ENCODE measurements at regions not wholly inside any gene's neighbourhood (a gene's known extent, or its start where the extent isn't known, plus 50 kb on each side); places are given as distances from the start of the nearest gene placed in this dataset.

DNA sequence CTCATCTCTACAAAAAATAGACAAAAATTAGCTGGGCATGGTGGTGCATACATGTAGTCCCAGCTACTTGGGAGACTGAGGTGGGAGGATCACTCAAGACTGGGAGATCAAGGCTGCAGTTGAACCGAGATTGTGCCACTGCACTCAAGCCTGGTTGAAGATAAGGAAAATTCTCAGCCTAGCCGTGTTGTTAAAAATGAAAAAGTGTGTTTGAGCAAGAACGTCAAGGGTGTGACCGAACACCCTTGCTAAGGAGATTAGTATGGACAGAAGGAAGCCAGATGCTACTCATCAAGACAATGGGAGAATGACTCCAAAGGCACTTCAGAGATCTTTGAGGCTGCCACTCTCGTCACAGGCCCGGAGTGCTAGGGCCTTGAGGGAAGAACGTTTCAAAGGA lies 70.0 kb upstream of the NDUFV2 start:
- TF ChIP-seq, protein P1, sequence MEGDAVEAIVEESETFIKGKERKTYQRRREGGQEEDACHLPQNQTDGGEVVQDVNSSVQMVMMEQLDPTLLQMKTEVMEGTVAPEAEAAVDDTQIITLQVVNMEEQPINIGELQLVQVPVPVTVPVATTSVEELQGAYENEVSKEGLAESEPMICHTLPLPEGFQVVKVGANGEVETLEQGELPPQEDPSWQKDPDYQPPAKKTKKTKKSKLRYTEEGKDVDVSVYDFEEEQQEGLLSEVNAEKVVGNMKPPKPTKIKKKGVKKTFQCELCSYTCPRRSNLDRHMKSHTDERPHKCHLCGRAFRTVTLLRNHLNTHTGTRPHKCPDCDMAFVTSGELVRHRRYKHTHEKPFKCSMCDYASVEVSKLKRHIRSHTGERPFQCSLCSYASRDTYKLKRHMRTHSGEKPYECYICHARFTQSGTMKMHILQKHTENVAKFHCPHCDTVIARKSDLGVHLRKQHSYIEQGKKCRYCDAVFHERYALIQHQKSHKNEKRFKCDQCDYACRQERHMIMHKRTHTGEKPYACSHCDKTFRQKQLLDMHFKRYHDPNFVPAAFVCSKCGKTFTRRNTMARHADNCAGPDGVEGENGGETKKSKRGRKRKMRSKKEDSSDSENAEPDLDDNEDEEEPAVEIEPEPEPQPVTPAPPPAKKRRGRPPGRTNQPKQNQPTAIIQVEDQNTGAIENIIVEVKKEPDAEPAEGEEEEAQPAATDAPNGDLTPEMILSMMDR (IDR thresholded peaks at IDR 0.05; ENCODE audit: poor library complexity) = no peak
- TF ChIP-seq EZH2 (IDR thresholded peaks at IDR 0.05; ENCODE audit: borderline replicate concordance) = no peak
- TF ChIP-seq EZH2phosphoT487 (IDR thresholded peaks at IDR 0.05; ENCODE audit: low read depth, severe bottlenecking, unreplicated experiment) = no peak

DNA sequence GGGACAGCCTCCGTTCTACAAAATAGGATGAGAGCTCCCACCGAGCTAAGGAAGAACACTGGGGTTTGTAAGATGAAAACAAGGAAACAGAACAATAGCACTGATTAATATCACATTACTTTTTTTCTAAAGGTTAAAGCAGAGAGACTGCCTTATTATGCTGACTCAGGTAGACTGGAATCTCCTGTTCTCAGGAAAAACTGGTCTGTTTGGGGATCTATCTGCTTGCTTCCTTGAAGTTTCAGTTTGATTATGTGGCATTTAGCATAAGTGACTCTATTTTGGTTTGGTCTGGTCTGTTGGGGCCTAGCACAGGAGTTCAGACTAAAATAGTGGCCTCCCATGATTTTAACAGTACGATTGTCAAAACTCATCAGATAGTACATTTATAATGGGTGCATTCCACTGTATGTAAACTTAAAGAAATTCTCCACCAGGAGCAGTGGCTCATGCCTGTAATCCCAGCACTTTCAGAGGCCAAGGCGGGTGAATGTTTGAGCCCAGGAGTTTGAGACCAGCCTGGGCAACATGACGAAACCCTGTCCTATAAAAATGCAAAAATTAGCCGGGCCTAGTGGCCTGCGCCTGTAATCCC lies 64.1 kb upstream of the NDUFV2 start:
- no peak for DNase-seq (ENCODE audit: low spot score)
- no peaks in the 10 kb centered on the region for H3K79me2 ChIP-seq
- no peaks in the 10 kb centered on the region for H3K9me3 ChIP-seq (ENCODE audit: low read depth)
- 60% methylated on average over 7 of the region's 7 CpGs for WGBS (ENCODE audit: low lambda C conversion rate, missing lambda C conversion rate)
- H2AFZ ChIP-seq = peak overlapping the region; percentile 21
- no peaks in the 10 kb centered on the region for H4K20me1 ChIP-seq (ENCODE audit: insufficient read depth, poor library complexity, severe bottlenecking)
- no peaks in the 10 kb centered on the region for H3K9me2 ChIP-seq (replicated peaks; ENCODE audit: insufficient read depth)
- TF ChIP-seq EZH2phosphoT487 (IDR thresholded peaks at IDR 0.05; ENCODE audit: low read depth, severe bottlenecking, unreplicated experiment) (no peak), EZH2 (IDR thresholded peaks at IDR 0.05; ENCODE audit: borderline replicate concordance) (no peak)
- TF ChIP-seq, protein P1 (IDR thresholded peaks at IDR 0.05; ENCODE audit: poor library complexity) = no peak
- no peak overlapping the region for H3K4me3 ChIP-seq
- peak overlapping the region; percentile 66 for H3K27ac ChIP-seq
- H3K4me1 ChIP-seq (ENCODE audit: insufficient read depth) = peaks cover 20% of the 10 kb centered on the region
- no peaks in the 10 kb centered on the region for H3K27me3 ChIP-seq
- H3K36me3 ChIP-seq (replicated peaks; ENCODE audit: insufficient read depth, low read depth) = peaks cover 3% of the 10 kb centered on the region
- peak overlapping the region; percentile 4 for H3K4me2 ChIP-seq

More for the DNA sequence above, 70.0 kb upstream of the NDUFV2 start:
- no peaks in the 10 kb centered on the region for H4K20me1 ChIP-seq (ENCODE audit: insufficient read depth, poor library complexity, severe bottlenecking)
- H3K9me3 ChIP-seq (ENCODE audit: low read depth) = no peaks in the 10 kb centered on the region
- peaks cover 3% of the 10 kb centered on the region for H3K36me3 ChIP-seq (replicated peaks; ENCODE audit: insufficient read depth, low read depth)
- no peak overlapping the region for H2AFZ ChIP-seq
- no peaks in the 10 kb centered on the region for H3K9me2 ChIP-seq (replicated peaks; ENCODE audit: insufficient read depth)
- no peaks in the 10 kb centered on the region for H3K79me2 ChIP-seq
- H3K4me2 ChIP-seq = no peak overlapping the region
- H3K27ac ChIP-seq = no peak overlapping the region
- no peaks in the 10 kb centered on the region for H3K4me1 ChIP-seq (ENCODE audit: insufficient read depth)
- no peak overlapping the region for H3K4me3 ChIP-seq
- 78% methylated on average over 7 of the region's 7 CpGs for WGBS (ENCODE audit: low lambda C conversion rate, missing lambda C conversion rate)
- no peaks in the 10 kb centered on the region for H3K27me3 ChIP-seq
- no peak for DNase-seq (ENCODE audit: low spot score)

DNA sequence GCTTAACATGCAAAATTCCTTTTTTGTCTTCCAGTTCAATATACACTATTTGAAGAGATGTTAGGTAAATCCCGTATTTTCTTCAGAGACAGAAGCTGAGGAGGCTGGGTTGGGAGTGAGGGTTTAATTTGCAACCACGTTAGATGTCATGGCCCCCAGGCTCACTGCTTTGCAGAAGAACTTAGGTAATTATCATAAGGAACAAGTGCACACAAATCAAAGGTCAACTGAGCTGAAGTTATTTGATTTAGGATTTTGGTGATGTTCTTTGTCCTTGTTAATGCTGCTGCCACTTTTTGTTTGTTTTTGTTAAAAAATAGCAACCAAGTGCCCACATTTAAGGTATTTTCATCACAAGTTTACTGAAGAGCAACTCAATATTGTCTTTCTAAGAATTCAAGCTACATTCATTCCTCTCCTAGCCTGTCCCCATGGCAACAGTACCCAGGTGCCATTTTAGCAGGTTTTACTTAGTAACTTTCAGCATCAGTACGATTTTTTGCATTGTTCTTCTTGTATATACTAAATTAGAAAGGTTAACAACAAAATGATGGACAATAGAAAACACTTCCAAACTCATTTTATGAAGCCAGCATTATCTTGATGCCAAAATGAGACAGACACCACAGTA lies 62.9 kb upstream of the NDUFV2 start:
- peaks cover under 1% of the 10 kb centered on the region for H3K36me3 ChIP-seq (replicated peaks; ENCODE audit: insufficient read depth, low read depth)
- WGBS (ENCODE audit: low lambda C conversion rate, missing lambda C conversion rate) = 51% methylated on average over 3 of the region's 3 CpGs
- peak overlapping the region; percentile 30 for H3K4me2 ChIP-seq
- no peaks in the 10 kb centered on the region for H3K9me2 ChIP-seq (replicated peaks; ENCODE audit: insufficient read depth)
- no peaks in the 10 kb centered on the region for H3K9me3 ChIP-seq (ENCODE audit: low read depth)
- no peaks in the 10 kb centered on the region for H3K79me2 ChIP-seq
- no peak overlapping the region for H2AFZ ChIP-seq
- TF ChIP-seq EZH2phosphoT487 (IDR thresholded peaks at IDR 0.05; ENCODE audit: low read depth, severe bottlenecking, unreplicated experiment) (no peak), EZH2 (IDR thresholded peaks at IDR 0.05; ENCODE audit: borderline replicate concordance) (no peak)
- TF ChIP-seq, protein P1 (IDR thresholded peaks at IDR 0.05; ENCODE audit: poor library complexity) = no peak
- H3K4me3 ChIP-seq = no peak overlapping the region
- H3K27me3 ChIP-seq = no peaks in the 10 kb centered on the region
- DNase-seq (ENCODE audit: low spot score) = no peak
- peaks cover 20% of the 10 kb centered on the region for H3K4me1 ChIP-seq (ENCODE audit: insufficient read depth)
- H3K27ac ChIP-seq = no peak overlapping the region
- no peaks in the 10 kb centered on the region for H4K20me1 ChIP-seq (ENCODE audit: insufficient read depth, poor library complexity, severe bottlenecking)

Data from hepatocyte (in vitro differentiated cells).